Suprapubic skin (tissue), 3 donors: ENCODE measurements at regions not wholly inside any gene's neighbourhood (a gene's known extent, or its start where the extent isn't known, plus 50 kb on each side); places are given as distances from the start of the nearest gene placed in this dataset.
"Not testable (repeated sequence)": the region's sequence is repeated elsewhere in the genome, so short reads cannot be mapped to it uniquely, and the experiment has no call there.

Experiments used
- EP300 ChIP-seq: sonication (generic); formaldehyde crosslinking; IDR thresholded peaks from one replicate; pipeline ENCODE4 v1.6.1; 2017; ENCODE audit warnings: antibody characterized with exemption
- TF ChIP-seq, protein P1 (sequence below), 2 donors: fragments of 200-600 bp in 1 of 2; fragments of 450-650 bp in 1 of 2; sonication (generic) in 1 of 2; IDR thresholded peaks; one replicate each; pipeline ENCODE4 v1.5.1; 2016 to 2019; ENCODE audit warnings: antibody characterized with exemption in 2 of 2, mild to moderate bottlenecking in 1 of 2, moderate library complexity in 1 of 2

DNA sequence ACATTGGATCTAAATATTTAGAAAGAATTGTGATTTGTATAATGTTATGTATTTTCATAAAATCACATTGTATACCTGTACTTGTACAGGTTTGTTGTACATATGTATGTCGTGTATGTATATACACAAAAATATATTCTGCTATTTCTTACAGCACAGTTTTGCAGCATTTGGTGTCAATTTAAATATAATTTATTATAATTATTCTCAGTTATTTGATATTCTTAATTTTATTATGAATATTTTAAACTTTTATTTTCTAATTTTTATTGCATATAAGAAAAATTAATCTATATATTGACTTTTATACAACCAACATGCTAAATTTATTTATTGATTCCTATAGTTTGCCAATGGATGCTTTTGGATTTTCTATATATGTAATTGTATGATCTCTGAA lies 137.0 kb downstream of the GOLGA6L6 start:
- TF ChIP-seq, protein P1, sequence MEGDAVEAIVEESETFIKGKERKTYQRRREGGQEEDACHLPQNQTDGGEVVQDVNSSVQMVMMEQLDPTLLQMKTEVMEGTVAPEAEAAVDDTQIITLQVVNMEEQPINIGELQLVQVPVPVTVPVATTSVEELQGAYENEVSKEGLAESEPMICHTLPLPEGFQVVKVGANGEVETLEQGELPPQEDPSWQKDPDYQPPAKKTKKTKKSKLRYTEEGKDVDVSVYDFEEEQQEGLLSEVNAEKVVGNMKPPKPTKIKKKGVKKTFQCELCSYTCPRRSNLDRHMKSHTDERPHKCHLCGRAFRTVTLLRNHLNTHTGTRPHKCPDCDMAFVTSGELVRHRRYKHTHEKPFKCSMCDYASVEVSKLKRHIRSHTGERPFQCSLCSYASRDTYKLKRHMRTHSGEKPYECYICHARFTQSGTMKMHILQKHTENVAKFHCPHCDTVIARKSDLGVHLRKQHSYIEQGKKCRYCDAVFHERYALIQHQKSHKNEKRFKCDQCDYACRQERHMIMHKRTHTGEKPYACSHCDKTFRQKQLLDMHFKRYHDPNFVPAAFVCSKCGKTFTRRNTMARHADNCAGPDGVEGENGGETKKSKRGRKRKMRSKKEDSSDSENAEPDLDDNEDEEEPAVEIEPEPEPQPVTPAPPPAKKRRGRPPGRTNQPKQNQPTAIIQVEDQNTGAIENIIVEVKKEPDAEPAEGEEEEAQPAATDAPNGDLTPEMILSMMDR (IDR thresholded peaks at IDR 0.05): not testable (repeated sequence)
- not testable (repeated sequence) for TF ChIP-seq EP300
